HEK293 (cell line): ENCODE measurements at regions not wholly inside any gene's neighbourhood (a gene's known extent, or its start where the extent isn't known, plus 50 kb on each side); places are given as distances from the start of the nearest gene placed in this dataset.

Experiments
- SP2 ChIP-seq: fragments of 450-650 bp; formaldehyde crosslinking; IDR thresholded peaks from 2 replicates; pipeline ENCODE4 v1.5.1; 2016; ENCODE audit warnings: missing biosample characterization, missing genetic modification characterization
- SP7 ChIP-seq: fragments of 450-650 bp; formaldehyde crosslinking; IDR thresholded peaks from 2 replicates; pipeline ENCODE4 v1.5.1; 2016; ENCODE audit warnings: missing biosample characterization, missing genetic modification characterization
- ZNF121 ChIP-seq: fragments of 450-650 bp; formaldehyde crosslinking; IDR thresholded peaks from 2 replicates; pipeline ENCODE4 v1.5.1; 2016; ENCODE audit warnings: missing biosample characterization, missing genetic modification characterization
- ZNF514 ChIP-seq: fragments of 450-650 bp; formaldehyde crosslinking; IDR thresholded peaks from 2 replicates; pipeline ENCODE4 v1.5.1; 2016; ENCODE audit warnings: missing biosample characterization, missing genetic modification characterization
- ZNF76 ChIP-seq: fragments of 450-650 bp; formaldehyde crosslinking; IDR thresholded peaks from 2 replicates; pipeline ENCODE4; 2016; ENCODE audit warnings: low read depth, missing biosample characterization, missing genetic modification characterization, borderline replicate concordance
- ZNF768 ChIP-seq: fragments of 450-650 bp; formaldehyde crosslinking; IDR thresholded peaks from 2 replicates; pipeline ENCODE4 v1.5.1; 2018; ENCODE audit warnings: missing biosample characterization, mild to moderate bottlenecking, missing genetic modification characterization
- ZNF792 ChIP-seq: fragments of 450-650 bp; formaldehyde crosslinking; IDR thresholded peaks from 2 replicates; pipeline ENCODE4 v1.5.1; 2016; ENCODE audit warnings: missing biosample characterization, missing genetic modification characterization
- TF ChIP-seq, protein P1 (sequence below): fragments of 450-650 bp; formaldehyde crosslinking; IDR thresholded peaks from 2 replicates; pipeline ENCODE4 v1.5.1; 2016; ENCODE audit warnings: missing biosample characterization, missing genetic modification characterization
- TF ChIP-seq, protein P2 (sequence below): fragments of 450-650 bp; formaldehyde crosslinking; conservative IDR thresholded peaks from 2 replicates; pipeline ENCODE4 v1.5.1; 2016; ENCODE audit warnings: low read depth, missing biosample characterization, missing genetic modification characterization

DNA sequence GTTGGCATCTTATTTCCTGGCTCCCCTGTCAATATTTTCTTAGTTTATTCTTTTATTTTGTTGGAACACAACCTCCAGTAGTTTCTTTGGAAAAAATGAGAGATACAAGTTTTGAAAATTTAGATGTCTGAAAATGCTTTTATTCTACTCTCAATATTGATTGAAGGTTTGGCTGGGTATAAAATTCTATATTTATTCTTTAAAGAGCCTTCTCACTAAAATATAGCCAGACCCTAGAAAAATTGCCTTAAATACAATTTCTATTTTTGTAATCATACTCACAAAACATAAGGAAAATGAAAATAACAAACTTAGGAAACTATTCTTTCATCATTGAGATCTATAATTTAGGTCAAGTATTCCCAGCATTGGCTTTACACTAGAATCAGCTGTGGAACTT lies 103.7 kb downstream of the CYP26B1 start:
- TF ChIP-seq, protein P1, sequence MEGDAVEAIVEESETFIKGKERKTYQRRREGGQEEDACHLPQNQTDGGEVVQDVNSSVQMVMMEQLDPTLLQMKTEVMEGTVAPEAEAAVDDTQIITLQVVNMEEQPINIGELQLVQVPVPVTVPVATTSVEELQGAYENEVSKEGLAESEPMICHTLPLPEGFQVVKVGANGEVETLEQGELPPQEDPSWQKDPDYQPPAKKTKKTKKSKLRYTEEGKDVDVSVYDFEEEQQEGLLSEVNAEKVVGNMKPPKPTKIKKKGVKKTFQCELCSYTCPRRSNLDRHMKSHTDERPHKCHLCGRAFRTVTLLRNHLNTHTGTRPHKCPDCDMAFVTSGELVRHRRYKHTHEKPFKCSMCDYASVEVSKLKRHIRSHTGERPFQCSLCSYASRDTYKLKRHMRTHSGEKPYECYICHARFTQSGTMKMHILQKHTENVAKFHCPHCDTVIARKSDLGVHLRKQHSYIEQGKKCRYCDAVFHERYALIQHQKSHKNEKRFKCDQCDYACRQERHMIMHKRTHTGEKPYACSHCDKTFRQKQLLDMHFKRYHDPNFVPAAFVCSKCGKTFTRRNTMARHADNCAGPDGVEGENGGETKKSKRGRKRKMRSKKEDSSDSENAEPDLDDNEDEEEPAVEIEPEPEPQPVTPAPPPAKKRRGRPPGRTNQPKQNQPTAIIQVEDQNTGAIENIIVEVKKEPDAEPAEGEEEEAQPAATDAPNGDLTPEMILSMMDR (tag by site-specific recombination): no peak
- TF ChIP-seq SP7 (tag by site-specific recombination) (no peak), ZNF121 (no peak), SP2 (tag by site-specific recombination) (no peak), ZNF768 (tag by site-specific recombination) (no peak), ZNF76 (no peak), ZNF792 (no peak), ZNF514 (tag by site-specific recombination) (no peak)
- TF ChIP-seq, protein P2, sequence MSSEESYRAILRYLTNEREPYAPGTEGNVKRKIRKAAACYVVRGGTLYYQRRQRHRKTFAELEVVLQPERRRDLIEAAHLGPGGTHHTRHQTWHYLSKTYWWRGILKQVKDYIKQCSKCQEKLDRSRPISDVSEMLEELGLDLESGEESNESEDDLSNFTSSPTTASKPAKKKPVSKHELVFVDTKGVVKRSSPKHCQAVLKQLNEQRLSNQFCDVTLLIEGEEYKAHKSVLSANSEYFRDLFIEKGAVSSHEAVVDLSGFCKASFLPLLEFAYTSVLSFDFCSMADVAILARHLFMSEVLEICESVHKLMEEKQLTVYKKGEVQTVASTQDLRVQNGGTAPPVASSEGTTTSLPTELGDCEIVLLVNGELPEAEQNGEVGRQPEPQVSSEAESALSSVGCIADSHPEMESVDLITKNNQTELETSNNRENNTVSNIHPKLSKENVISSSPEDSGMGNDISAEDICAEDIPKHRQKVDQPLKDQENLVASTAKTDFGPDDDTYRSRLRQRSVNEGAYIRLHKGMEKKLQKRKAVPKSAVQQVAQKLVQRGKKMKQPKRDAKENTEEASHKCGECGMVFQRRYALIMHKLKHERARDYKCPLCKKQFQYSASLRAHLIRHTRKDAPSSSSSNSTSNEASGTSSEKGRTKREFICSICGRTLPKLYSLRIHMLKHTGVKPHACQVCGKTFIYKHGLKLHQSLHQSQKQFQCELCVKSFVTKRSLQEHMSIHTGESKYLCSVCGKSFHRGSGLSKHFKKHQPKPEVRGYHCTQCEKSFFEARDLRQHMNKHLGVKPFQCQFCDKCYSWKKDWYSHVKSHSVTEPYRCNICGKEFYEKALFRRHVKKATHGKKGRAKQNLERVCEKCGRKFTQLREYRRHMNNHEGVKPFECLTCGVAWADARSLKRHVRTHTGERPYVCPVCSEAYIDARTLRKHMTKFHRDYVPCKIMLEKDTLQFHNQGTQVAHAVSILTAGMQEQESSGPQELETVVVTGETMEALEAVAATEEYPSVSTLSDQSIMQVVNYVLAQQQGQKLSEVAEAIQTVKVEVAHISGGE: no peak
